MM.1S (cell line): ENCODE measurements at regions not wholly inside any gene's neighbourhood (a gene's known extent, or its start where the extent isn't known, plus 50 kb on each side); places are given as distances from the start of the nearest gene placed in this dataset.

ENCODE experiments used
- DNase-seq: peaks from one replicate; pipeline ENCODE4 v3.0.0-alpha.2; 2015
- H2AFZ ChIP-seq: fragments of 300-600 bp; sonication (generic); 2 replicates; pipeline ENCODE4 v1.6.0; 2016; ENCODE audit warnings: antibody characterized with exemption, low read length
- H3F3A ChIP-seq: fragments of 300-600 bp; sonication (generic); 2 replicates; pipeline ENCODE4 v1.6.1; 2016; ENCODE audit warnings: mild to moderate bottlenecking, antibody characterized with exemption, low read length, moderate library complexity, mixed read lengths; ENCODE audit not compliant: insufficient read depth
- H3K27ac ChIP-seq: fragments of 300-600 bp; sonication (generic); 2 replicates; pipeline ENCODE4 v1.5.1; 2016; ENCODE audit warnings: mild to moderate bottlenecking, low read length
- H3K27me3 ChIP-seq: fragments of 300-600 bp; sonication (generic); replicated peaks from 2 replicates; pipeline ENCODE4 v1.6.0; 2016; ENCODE audit warnings: low read length; ENCODE audit not compliant: insufficient read depth
- H3K36me3 ChIP-seq: fragments of 300-600 bp; sonication (generic); replicated peaks from 2 replicates; pipeline ENCODE4 v1.6.1; 2016; ENCODE audit warnings: mild to moderate bottlenecking, low read length, mixed read lengths; ENCODE audit not compliant: insufficient read depth
- H3K4me1 ChIP-seq: fragments of 300-600 bp; sonication (generic); 2 replicates; pipeline ENCODE4 v1.6.1; 2016; ENCODE audit warnings: low read length, mixed read lengths
- H3K4me2 ChIP-seq: fragments of 300-600 bp; sonication (generic); 2 replicates; pipeline ENCODE4 v1.6.0; 2016; ENCODE audit warnings: low read depth, low read length
- H3K4me3 ChIP-seq: fragments of 300-600 bp; sonication (generic); 2 replicates; pipeline ENCODE4 v1.5.1; 2016; ENCODE audit warnings: low read length, mixed read lengths
- H3K79me2 ChIP-seq: fragments of 300-600 bp; sonication (generic); 2 replicates; pipeline ENCODE4 v1.6.1; 2016; ENCODE audit warnings: mixed run types, low read length, mixed read lengths
- H3K9ac ChIP-seq: fragments of 300-600 bp; sonication (generic); 2 replicates; pipeline ENCODE4 v1.6.1; 2016; ENCODE audit warnings: low read length, mixed read lengths
- H3K9me2 ChIP-seq: fragments of 300-600 bp; sonication (generic); replicated peaks from 2 replicates; pipeline ENCODE4 v1.6.1; 2016; ENCODE audit warnings: mild to moderate bottlenecking, low read length, mixed read lengths; ENCODE audit not compliant: insufficient read depth
- H3K9me3 ChIP-seq: fragments of 300-600 bp; sonication (generic); replicated peaks from 2 replicates; pipeline ENCODE4 v1.6.1; 2016; ENCODE audit warnings: mild to moderate bottlenecking, low read length, mixed read lengths; ENCODE audit not compliant: insufficient read depth
- H4K20me1 ChIP-seq: fragments of 300-600 bp; sonication (generic); 2 replicates; pipeline ENCODE4 v1.6.1; 2016; ENCODE audit warnings: mild to moderate bottlenecking, low read length, moderate library complexity, mixed read lengths; ENCODE audit not compliant: insufficient read depth
- EZH2 ChIP-seq: fragments of 300-600 bp; sonication (generic); optimal IDR thresholded peaks from 2 replicates; pipeline ENCODE3; 2017; ENCODE audit warnings: low read depth, mild to moderate bottlenecking, antibody characterized with exemption, low read length, mixed read lengths
- EZH2phosphoT487 ChIP-seq: fragments of 300-600 bp; sonication (generic); IDR thresholded peaks from 2 replicates; pipeline ENCODE4 v1.6.1; 2018; ENCODE audit warnings: antibody characterized with exemption, low read length
- TF ChIP-seq, protein P1 (sequence below): fragments of 300-600 bp; sonication (generic); IDR thresholded peaks from 2 replicates; pipeline ENCODE4 v1.5.1; 2016; ENCODE audit warnings: antibody characterized with exemption, low read length, mixed read lengths

DNA sequence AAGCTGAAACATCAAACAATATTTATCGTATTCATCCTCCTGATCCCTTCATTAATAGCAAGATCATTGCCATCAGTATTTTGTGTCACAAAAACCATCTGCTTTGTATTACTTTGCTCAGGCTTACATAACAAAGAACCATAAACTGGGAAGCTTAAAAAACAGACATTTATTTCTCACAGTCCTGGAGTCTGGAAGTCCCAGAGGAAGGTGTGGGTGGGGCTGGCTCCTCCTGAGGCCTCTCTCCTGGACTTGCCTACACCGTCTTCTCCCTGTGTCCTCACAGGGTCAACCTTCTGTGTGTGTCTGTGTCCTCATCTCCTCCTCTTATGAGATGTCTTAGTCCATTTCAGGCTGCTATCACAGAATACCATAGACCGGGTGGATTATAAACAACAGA lies 61.3 kb upstream of the MXRA5 start:
- H3K4me2 ChIP-seq: no peak overlapping the region
- H3K4me1 ChIP-seq: no peaks in the 10 kb centered on the region
- no peaks in the 10 kb centered on the region for H3K36me3 ChIP-seq
- no peaks in the 10 kb centered on the region for H3K27me3 ChIP-seq
- H3F3A ChIP-seq: no peaks in the 10 kb centered on the region
- TF ChIP-seq, protein P1, sequence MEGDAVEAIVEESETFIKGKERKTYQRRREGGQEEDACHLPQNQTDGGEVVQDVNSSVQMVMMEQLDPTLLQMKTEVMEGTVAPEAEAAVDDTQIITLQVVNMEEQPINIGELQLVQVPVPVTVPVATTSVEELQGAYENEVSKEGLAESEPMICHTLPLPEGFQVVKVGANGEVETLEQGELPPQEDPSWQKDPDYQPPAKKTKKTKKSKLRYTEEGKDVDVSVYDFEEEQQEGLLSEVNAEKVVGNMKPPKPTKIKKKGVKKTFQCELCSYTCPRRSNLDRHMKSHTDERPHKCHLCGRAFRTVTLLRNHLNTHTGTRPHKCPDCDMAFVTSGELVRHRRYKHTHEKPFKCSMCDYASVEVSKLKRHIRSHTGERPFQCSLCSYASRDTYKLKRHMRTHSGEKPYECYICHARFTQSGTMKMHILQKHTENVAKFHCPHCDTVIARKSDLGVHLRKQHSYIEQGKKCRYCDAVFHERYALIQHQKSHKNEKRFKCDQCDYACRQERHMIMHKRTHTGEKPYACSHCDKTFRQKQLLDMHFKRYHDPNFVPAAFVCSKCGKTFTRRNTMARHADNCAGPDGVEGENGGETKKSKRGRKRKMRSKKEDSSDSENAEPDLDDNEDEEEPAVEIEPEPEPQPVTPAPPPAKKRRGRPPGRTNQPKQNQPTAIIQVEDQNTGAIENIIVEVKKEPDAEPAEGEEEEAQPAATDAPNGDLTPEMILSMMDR: no peak
- TF ChIP-seq EZH2 (no peak), EZH2phosphoT487 (no peak)
- no peak overlapping the region for H2AFZ ChIP-seq
- H3K9ac ChIP-seq: no peak overlapping the region
- H3K4me3 ChIP-seq: no peak overlapping the region
- H4K20me1 ChIP-seq: no peaks in the 10 kb centered on the region
- H3K9me3 ChIP-seq: no peaks in the 10 kb centered on the region
- H3K27ac ChIP-seq: no peak overlapping the region
- H3K9me2 ChIP-seq: no peaks in the 10 kb centered on the region
- no peaks in the 10 kb centered on the region for H3K79me2 ChIP-seq
- no peak for DNase-seq

DNA sequence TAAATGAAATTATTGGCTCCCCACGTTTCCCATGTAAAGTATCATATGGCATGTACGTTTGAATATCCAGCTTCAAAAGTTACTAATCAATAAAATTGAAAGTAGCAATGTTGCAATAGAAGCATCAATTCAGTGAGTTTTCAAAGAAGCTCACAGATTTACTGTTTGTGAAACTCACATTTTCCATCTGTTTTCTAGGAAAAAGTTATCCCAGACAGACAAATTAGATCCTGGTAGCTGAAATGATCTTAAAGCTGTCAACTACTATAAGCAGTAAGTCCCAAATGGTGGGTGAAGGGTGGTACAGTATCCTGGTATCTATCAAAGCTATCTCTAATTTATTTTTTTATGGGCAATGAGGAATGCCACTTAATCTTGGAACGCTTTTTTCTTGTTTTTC lies 60.7 kb upstream of the MXRA5 start:
- no peak overlapping the region for H3K9ac ChIP-seq

DNA sequence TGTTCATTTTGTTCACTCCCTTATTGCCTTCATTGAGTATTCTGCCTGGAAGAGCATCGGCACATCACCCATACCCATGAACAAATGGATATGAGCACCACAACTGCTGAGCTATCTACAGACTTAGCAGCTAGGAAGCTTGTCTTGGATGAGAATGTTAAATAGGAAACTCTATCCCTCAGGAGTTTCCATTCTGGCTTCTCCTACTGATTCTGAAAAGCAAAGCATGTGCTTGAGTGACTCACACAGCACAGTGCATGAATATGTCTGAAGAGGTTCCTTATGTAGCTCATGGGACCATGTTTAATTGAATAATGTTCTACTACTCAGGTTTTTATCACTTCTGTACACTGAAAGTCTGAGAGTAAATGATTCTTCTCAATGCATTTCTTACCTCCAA lies 57.3 kb upstream of the MXRA5 start:
- Histone ChIP-seq H3K27ac (no peak overlapping the region), H3K4me3 (no peak overlapping the region), H4K20me1 (no peaks in the 10 kb centered on the region), H3K36me3 (no peaks in the 10 kb centered on the region), H3K9ac (no peak overlapping the region), H3K9me3 (no peaks in the 10 kb centered on the region), H3K4me2 (no peak overlapping the region), H2AFZ (no peak overlapping the region), H3K79me2 (no peaks in the 10 kb centered on the region), H3K9me2 (no peaks in the 10 kb centered on the region), H3K4me1 (no peaks in the 10 kb centered on the region), H3F3A (no peaks in the 10 kb centered on the region), H3K27me3 (no peaks in the 10 kb centered on the region)
- DNase-seq: no peak
- TF ChIP-seq EZH2phosphoT487 (no peak), EZH2 (no peak)
- TF ChIP-seq, protein P1: no peak

More for the DNA sequence above, 60.7 kb upstream of the MXRA5 start:
- Histone ChIP-seq H3K79me2 (no peaks in the 10 kb centered on the region), H3K27me3 (no peaks in the 10 kb centered on the region), H3K36me3 (no peaks in the 10 kb centered on the region), H3K27ac (no peak overlapping the region), H3K4me1 (no peaks in the 10 kb centered on the region), H3F3A (no peaks in the 10 kb centered on the region), H3K9me3 (no peaks in the 10 kb centered on the region), H2AFZ (no peak overlapping the region), H3K4me2 (no peak overlapping the region), H3K4me3 (no peak overlapping the region), H3K9me2 (no peaks in the 10 kb centered on the region), H4K20me1 (no peaks in the 10 kb centered on the region)
- TF ChIP-seq EZH2phosphoT487 (no peak), EZH2 (no peak)
- TF ChIP-seq, protein P1: no peak
- no peak for DNase-seq
